ENCODE measurements at regions not wholly inside any gene's neighbourhood (a gene's known extent, or its start where the extent isn't known, plus 50 kb on each side); places are given as distances from the start of the nearest gene placed in this dataset.

- TF ChIP-seq CTCF (IDR thresholded peaks at IDR 0.05): no peak
- no peak for TF ChIP-seq POLR2A (IDR thresholded peaks at IDR 0.05; ENCODE audit: low read depth)
- no peak for TF ChIP-seq EP300 (IDR thresholded peaks at IDR 0.05)
Measured at GRCh38 chr18:56455874-56456273, 182.5 kb downstream of the TXNL1 start.
